Pons (tissue), 1 donor: ENCODE measurements at regions not wholly inside any gene's neighbourhood (a gene's known extent, or its start where the extent isn't known, plus 50 kb on each side); places are given as distances from the start of the nearest gene placed in this dataset.

ENCODE experiments used
- DNase-seq: peaks from one replicate; pipeline ENCODE4 v3.0.0-alpha.2; 2016; ENCODE audit warnings: low spot score

DNA sequence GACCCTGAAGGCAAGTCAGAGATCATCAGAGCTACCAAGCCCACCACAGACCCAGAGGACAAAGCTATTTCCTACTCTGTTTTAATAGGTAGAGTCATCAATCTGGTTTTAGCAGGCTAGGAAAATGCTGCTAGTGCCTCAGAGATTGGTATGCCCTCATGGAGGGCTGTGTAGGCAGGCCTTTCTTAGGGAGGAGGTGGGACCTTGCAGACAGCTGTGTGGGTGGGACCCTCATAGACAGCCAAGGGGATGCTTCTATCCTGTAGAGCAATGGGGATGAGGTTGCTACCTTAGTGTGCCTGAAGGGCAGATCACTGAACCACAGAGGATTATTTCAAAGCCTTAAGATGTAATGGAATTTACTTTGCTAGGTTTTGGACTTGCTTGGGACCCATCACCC is 534.9 kb upstream of the KLF12 start:
- no peak for DNase-seq

DNA sequence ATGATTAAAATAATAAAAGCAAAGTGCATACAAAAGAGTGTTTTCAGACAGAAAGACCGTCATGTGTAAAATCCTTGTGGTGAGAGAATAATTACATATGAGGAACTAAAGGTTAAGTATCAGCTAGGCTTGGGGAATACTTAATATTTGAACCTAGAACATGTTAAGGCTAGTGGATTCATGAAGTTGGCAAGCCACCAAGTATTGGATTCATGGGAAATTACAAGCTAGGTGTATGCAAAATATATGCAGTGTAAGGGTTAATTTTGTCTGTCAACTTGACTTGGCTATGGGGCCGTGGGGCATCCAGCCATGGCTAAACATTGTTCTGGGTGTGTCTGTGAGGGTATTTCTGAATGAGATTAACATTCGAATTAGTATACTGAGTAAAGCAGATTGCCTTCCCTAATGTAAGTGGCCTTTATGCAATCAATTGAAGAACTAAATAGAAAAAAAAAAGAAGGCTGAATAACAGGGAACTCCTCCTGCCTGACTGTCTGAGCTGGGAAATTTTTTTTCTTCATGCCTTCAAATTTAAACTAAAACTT is 533.5 kb upstream of the KLF12 start:
- DNase-seq = no peak

DNA sequence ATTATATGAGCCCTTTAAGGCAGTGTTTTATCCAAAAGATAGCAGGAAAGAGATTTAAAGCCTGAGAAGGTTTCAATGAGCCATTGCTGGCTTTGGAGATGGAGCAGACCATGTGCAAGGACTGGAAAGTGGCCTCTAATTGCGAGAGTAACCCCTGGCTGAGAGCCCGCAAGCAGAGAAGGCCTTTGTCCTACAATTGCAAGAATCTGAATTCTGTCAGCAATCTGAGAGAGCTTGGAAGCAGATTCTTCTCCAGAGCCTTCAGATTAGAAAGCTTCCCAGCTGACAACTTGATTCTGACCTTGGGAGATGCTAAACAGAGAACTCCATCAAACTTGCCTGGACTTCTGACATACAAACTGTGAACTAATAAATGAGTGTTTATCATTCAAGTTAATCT is 528.7 kb upstream of the KLF12 start:
- no peak for DNase-seq

DNA sequence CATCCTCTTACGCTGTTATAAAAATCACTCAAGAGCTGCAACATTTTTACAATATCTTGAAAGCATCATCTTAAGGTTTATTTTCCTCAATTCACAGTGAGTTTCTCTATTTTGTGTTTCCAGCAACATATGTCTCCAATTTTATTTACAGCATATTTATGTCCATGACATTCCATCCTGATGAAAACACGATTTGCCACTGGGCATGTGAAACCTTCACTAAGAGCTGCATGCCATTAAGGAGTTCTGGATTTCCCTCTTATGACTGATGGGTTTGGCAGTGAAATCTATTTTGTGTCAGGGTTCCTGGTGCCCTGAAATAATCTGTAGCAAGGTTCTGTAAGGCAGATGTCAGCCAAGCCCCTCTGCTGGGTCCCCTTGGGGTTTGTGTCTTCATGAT is 527.6 kb upstream of the KLF12 start:
- DNase-seq = no peak

DNA sequence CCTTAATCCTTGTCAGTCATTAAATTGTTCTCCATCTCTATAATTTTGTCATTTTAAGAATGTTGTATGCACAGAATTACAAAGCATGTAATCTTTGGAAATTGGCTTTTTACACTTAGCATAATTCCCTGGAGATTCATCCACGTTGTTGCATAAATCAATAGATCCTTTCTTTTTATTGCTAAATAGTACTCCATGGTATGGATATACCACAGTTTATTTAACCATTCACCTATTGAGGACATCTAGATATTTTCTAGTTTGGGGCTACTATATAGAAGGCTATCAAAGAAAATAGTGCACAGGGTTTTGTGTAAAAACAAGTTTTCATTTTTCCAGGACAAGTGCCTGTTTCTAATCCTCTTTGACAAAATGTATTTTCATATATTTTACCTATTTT is 523.6 kb upstream of the KLF12 start:
- no peak for DNase-seq

DNA sequence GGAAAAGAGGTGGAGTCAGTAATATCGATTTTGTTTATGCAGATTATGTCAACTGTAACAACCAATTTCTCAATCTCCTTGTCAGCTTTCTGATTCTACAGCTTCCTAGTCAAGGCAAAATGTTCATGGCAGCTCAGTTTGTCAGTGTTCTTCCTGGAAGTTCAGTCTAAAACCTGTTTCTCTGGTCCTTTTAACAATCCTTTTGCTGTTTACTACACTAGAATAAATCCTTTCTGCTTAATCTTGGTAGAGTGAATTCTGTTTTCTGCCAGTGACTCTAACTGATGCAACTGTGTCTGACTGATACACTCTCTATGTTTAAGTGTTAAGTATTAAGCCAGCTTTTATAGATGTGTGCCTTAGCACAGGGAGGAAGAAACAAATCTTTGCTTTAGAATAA is 516.9 kb upstream of the KLF12 start:
- DNase-seq = no peak

DNA sequence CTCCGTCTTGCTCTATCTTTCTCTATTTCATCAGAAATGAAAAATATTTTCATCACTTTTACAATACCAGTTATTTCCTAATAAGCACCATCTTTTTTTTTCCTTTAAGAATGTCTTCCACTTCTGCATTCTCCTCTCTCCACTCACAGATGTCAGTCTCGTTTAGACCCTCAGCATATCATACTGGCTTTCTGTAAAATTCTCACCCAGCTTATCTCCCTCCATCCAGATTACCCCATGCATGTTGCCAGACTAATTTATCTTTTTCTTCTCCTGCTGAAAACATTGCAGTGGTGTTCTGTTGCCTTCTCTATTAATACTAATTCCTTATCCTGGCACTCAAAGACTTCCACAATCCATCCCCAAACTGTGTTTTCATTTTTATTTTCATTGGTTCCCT is 513.8 kb upstream of the KLF12 start:
- no peak for DNase-seq

DNA sequence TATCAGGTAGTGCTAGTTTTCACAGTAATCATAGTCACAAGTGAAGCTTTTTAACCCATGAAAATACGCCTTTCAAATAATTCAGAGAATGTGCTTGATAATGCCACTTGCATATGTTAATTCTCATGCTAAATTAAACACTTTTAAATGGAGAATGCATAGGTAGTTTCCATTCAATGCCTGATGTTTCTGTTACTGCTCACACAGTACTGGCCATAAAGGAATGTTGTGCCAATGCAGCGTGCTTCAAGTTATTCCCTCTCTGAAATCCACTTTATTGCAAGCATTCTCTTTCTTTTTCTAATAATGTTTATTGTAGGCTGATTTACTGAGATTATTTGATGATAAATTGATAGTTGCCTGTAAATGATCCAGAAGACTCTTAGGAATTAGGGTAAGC is 513.0 kb upstream of the KLF12 start:
- no peak for DNase-seq

DNA sequence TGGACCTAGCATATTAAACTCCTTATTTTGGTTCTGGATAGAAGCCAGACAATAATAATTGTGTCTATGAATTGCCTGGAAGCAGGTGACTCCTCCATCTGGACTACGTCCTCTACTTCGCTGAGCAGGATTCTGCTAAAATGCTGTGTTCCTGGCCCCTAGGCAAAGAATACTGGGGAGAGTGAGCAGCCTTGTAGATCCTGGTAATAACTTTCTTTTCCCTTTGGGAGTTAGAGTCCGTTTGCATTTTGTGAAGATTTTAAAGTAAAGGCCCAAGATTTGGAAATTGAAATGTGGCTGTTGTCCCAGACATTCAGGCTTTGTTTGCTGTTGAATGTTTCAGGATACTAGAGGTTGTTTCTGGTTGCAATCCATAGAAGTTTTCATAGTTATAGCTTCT is 511.9 kb upstream of the KLF12 start:
- DNase-seq = no peak

DNA sequence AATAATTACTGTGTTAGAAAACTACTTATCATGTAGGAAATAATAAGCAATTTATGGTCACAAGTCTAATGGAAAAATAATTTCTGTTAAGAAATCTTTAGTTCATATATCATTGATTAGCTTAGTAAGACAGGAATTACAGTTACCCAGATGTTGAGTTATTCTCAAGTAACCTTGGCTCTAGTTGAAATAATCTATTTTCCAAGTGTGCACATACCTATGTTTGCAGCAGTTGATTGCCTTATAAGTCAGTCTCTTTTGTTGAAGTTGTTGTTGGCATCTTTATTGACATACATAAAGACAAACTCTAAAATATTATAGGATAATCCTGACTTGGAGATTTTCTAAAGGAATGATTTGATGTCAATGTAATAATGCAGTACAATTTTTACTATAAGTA is 511.4 kb upstream of the KLF12 start:
- DNase-seq = no peak

DNA sequence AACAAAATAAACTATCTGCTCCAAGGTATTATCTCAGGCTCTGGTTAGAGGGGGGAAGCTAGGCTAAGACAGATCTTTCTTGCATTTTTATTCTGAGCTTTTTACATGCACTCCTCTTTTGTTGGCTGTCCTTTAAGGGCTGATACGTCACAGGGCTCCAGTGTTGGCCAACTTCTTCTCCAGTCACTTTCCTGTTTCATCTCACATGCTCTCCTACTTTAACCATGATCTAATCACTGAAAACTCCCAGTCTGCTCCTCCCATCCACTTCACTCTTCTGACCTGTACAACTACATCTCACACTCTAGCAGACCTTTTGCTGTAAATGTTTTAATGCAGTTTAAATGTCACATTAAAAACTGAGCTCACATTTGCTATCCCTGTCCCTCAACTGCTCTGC is 510.0 kb upstream of the KLF12 start:
- DNase-seq = no peak

DNA sequence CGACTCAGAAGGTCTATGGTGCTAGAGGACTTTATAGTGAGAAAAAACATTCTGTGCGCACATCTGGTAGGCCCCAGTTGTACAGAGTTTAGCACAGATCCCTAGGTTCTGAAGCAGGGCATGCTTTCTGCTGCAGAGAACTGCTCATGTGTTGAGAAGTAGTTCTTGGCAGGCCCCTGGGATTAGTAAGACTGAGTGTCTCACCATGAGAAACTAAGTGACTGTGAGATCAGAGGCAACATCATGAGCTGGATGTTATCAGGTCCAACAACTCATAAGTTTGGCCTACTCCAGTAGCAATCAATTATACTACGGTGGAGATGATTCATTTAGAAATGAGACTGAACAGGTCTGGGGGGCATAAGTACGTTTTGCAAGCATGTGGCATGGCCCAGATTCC is 507.4 kb upstream of the KLF12 start:
- DNase-seq = no peak

DNA sequence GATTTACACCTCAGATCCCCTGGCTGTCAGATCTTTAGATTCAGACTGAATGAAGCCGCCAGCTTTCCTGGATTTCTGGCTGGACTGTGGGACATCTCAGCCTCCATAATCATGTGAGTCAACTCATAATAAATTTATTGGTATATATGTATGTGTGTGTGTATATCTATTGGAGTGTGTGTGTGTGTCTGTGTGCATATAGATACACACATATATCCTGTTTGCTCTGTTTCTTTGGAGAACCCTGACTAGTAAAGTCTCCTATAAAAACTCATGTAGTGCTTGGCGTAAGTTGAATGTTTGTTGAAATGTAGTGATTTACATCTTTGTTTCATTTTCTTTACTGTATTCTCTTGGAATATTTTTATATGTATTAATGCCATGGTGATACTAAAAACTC is 499.5 kb upstream of the KLF12 start:
- no peak for DNase-seq

DNA sequence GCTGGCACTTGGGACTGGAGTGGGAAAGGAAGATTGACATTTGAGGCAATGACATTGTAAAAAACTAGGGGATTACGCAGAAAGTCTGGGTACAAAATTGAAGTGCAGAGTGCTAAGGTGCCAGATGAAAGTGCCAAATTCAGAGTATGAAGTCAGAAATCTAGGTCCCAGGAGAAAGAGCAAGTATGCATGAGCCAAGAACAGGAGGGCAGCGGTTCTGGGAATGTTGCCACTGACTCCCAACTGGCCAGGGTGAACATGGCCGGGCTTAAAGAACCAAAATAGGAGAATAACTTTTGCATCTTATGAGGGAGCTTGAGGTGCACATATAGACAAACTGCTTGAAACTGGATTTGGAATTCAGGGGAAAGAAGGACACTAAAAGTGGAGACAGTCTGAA is 495.8 kb upstream of the KLF12 start:
- no peak for DNase-seq

DNA sequence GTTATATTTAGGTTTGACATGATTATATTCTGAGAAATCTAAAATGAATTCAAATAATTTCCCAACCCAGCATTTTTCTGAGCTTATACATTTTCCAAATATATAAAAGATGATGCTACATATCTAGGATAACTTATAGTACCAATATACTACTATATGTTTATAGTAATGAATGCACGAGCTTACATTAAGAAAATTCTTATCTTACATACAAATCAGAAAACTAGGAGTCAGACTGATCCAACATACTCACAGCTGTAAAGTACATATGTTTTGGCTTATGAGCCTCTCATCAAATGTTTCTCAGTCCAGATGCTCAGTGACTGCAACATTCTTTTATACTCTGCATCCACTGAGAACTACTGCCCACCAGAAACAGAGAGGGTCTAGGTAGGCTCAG is 491.3 kb upstream of the KLF12 start:
- no peak for DNase-seq

DNA sequence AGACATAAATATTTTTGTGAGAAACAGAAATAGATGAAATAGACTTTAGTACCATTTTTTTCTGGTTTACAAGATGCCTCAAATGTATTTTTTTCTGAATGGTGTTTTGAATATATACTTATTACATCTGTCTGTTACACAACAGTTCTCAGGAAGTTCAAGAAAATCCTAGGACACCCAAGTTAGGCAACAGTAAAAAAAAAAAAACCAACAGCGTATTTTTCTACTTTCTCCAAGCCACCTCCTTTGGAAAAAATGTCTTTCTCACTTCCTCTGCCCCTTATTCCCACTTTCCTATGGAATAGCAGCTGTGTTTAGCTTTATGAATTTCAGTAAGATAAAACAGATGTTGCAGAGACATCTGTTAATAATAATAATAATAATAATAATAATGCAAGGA is 489.6 kb upstream of the KLF12 start:
- DNase-seq = no peak

DNA sequence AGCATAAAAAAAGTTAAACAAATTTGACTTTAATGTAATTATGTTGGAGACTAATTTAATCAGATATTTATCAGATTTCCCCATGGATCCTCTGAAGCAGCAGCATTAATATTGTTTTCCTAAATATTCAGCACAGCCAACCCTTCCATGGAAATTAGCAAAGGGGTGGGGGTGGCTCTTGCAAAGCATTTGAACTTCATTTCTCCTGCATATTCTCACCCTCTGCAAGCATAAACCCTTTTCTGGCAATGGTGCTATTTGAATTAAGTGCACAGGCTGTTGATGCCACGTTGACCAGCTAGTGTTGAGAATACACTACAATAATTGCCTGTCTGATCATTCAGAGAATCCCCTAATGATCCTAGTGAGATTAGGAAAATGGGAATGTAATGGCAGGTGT is 488.1 kb upstream of the KLF12 start:
- no peak for DNase-seq

DNA sequence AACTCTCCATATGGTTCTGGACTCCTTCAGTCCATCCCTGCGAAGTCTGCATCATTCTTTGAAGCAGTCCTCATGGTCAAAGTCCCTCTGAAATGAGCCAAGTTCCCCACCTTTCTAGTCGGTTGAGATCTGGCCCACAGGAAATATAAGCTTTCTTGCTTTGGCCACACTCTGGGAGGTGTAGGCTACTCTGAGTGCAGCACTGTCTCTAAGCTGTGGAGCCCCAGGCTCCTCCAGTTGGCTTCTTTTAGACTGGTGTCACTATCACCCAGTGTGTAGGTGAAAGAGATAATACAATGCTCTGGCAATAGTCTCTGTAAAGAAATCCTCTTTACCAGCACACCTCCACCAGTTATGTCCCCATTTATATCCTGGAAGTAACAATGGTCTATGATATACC is 486.5 kb upstream of the KLF12 start:
- DNase-seq = no peak

DNA sequence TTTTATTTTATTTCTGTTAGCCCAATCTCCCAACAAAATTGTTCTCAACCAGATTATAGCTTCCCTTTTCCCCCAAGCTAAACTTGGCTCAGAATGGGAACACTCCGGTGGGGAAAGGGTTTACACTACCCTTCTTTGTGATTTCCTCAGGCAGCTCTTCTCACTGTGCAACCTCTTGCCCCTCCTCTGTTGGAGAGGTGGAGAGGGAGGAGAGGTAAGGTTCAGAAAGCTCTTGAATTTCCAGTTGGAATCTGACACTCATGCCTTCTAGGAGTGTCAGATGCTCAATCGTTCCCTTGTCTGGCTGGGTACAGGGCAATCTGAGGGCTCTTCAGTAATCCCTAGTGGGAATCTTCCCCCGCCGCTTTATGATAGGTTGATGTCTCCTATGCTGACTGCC is 486.1 kb upstream of the KLF12 start:
- no peak for DNase-seq

DNA sequence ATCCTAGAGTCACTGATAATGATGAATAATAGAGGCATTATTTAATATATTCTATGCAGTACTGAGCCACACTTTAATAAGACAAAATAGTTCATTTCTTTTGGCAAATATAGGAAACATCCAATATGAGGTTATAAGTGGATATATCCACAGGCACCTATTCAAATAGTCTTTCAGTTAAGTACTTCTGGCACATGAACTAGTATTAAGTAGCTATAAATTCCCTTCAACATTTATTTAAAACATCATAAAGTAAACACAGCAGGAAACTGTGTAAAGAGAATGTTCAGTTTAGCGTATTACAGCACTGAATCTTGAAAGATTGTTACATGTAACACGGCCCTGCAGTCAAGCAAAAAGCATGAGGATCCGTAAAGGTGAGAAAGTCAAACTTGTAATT is 463.3 kb upstream of the KLF12 start:
- no peak for DNase-seq

DNA sequence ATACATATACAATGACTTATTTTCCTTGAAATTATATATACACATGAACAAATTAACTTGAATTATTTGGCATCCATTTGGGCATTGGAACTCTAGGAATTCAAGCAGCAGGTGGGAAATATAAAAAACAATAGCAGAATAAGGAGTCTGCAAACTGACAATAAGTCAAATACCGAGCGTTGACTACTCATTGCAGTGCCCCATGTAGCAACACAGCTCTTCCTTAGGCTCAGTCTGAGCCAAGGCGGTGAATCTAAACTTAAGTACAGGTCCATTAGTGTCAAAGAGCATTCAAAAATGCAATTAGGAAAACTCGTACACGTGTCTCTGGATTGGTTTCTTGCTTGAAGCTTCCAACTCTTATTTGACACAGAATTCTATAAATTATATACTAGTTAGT is 462.5 kb upstream of the KLF12 start:
- DNase-seq = no peak

DNA sequence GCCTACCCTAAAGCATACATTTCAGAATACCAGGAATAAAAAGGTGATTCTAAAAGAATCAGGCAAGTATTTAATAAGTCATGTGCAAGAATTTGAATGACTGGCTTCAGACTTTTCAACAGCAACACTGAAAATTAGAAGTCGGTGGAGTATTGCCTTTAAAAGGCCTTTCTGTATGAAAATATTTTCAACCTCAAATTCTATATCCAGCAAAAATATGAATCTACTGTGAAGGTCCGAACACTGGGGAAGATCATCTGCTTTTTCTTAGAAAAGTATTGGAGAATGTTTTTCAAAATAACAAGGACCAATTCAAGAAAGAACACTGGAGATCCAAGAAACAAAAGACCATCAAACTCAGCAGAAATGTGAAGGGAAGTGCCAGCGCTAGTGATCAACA is 459.5 kb upstream of the KLF12 start:
- no peak for DNase-seq

DNA sequence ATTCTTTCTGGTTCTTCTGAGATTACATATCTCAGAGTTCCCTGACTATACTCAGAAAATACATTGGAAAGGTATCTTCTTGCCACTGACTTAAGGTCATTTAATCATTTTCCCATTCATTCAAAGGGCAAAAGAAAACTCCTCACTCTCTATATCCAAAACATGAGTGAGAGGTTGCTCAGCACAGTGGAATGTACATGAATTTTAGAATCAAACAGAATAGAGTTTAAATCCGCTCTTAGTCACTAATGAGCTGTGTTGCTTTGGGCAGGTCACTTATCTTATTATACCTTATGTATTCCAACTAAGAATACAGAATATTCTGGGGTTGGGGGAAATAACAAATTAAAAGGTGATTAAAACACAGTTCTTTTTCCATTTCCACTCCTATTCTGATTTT is 452.6 kb upstream of the KLF12 start:
- DNase-seq = no peak

DNA sequence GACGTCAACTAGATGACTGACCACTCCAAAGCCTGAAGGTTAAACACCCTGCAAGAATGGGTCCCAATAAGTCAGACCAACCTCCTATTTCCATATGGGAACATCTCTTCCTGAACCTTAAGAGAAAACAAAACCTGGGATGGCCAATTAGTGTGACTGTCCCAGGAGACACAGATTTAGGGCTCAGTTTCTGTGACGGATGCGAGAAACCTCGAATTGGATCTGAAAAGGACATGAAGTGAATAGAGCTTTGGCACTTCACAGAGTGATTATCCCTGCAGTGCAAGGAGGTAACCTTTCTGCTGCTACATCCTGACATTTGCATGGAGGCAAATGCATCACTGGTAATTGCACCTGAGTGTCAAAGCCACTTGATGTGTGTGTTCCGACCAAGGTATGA is 442.2 kb upstream of the KLF12 start:
- DNase-seq = peak; percentile 19

DNA sequence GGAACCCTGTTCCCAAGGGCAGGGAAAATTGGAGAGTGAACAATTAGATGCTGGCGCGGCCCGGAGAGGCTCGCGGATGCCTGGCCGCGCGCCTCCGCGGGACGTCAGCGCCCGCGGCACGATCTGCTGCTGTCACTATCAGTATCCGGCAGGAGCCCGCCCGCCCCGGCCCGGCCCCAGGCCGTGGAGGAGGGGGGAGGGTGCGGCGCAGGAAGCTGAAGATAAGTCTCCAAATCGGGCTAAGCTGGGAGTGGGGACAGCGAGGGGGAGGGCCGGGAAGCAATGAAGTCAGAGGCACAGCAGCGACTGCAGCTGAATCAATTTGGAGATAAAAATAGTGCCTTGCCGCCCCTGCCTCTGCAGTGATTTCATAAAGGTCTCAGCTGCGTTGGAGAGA is 441.5 kb upstream of the KLF12 start:
- peak; percentile 61 for DNase-seq
